ENCODE measurements at regions not wholly inside any gene's neighbourhood (a gene's known extent, or its start where the extent isn't known, plus 50 kb on each side); places are given as distances from the start of the nearest gene placed in this dataset.

DNA sequence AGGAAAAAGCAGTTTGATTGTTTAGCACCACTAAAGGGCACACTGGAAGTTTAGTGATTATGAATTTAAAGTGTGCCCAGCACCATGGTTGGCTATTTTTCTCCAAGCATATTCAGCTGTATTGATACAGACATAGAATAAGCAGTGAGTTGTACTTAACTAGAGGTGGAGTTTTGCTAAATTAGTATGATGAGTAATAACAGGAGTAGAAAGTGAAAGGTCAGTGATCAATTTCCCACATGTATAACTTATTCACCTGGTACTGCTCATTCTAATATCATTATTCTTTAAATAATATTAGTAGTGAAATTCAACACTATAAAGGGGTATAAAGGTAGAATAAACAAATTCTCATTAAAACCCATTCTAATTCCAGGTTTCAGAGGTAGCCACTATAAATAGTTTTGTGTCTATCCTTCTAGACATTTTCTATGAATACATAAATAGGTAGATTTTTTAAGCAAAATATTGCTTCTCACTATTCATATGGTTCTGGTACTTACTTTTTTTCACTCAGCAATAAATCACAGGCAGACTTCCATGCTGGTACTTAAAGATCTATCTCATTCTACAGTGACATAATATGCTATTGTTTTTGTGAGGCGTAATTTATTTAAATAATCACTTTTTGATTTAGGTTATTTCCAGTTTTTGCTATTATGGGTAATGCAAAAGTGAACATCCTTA lies 732.9 kb downstream of the VGLL3 start:
- no peak overlapping the region for H3K27ac ChIP-seq
- TF ChIP-seq ZFX (IDR thresholded peaks at IDR 0.05): no peak
- TF ChIP-seq, protein P1, sequence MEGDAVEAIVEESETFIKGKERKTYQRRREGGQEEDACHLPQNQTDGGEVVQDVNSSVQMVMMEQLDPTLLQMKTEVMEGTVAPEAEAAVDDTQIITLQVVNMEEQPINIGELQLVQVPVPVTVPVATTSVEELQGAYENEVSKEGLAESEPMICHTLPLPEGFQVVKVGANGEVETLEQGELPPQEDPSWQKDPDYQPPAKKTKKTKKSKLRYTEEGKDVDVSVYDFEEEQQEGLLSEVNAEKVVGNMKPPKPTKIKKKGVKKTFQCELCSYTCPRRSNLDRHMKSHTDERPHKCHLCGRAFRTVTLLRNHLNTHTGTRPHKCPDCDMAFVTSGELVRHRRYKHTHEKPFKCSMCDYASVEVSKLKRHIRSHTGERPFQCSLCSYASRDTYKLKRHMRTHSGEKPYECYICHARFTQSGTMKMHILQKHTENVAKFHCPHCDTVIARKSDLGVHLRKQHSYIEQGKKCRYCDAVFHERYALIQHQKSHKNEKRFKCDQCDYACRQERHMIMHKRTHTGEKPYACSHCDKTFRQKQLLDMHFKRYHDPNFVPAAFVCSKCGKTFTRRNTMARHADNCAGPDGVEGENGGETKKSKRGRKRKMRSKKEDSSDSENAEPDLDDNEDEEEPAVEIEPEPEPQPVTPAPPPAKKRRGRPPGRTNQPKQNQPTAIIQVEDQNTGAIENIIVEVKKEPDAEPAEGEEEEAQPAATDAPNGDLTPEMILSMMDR (conservative IDR thresholded peaks at IDR 0.05): no peak

- no peak for TF ChIP-seq ZFX (IDR thresholded peaks at IDR 0.05)
- TF ChIP-seq, protein P1 (conservative IDR thresholded peaks at IDR 0.05): no peak
Measured at GRCh38 chr3:86254480-86254879, 736.5 kb downstream of the VGLL3 start.

DNA sequence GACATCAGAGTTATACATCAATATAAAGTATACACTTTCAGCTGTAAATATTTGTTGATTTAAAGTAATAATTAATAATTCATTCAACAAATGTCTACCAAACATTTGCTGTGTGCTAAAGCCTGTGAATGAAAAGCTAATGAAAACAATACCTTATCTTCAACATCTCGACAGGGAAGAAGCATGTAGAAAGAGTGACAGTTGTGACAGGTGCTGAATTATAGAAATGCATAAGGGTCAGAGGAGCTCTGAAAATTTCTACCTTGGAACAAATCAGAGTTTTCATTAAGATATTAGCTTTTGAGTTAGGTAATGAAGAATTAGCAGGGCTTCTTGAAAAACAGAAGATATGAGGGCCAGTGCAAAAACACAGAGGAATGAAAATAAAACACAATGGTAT lies 739.2 kb downstream of the VGLL3 start:
- no peak overlapping the region for H3K27ac ChIP-seq
- TF ChIP-seq, protein P1 (conservative IDR thresholded peaks at IDR 0.05): no peak
- TF ChIP-seq ZFX (IDR thresholded peaks at IDR 0.05): no peak

More at GRCh38 chr3:86254480-86254879, 736.5 kb downstream of the VGLL3 start:
- no peak overlapping the region for H3K27ac ChIP-seq

DNA sequence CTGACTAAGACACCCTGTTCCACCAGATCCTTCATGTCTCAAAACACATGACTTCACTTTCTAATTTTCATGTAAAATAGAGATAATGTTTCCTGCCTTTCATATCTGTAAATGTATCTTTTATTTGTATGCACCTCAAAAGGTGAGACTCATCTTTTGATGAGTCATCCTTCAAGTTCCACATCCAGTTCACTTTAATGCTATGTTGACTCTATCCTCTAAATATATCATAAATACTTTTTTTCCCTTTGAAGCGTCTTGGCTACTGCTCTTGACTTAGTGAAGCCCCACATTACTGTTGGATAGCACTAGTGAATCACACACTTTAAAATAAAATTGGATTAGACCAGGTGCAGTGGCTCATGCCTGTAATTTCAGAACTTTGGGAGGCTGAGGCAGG lies 741.1 kb downstream of the VGLL3 start:
- TF ChIP-seq ZFX (IDR thresholded peaks at IDR 0.05): no peak
- TF ChIP-seq, protein P1 (conservative IDR thresholded peaks at IDR 0.05): no peak
- no peak overlapping the region for H3K27ac ChIP-seq

- TF ChIP-seq, protein P1 (conservative IDR thresholded peaks at IDR 0.05): peak; percentile 44
- TF ChIP-seq ZFX (IDR thresholded peaks at IDR 0.05): no peak
- no peak overlapping the region for H3K27ac ChIP-seq
Measured at GRCh38 chr3:86245360-86245759, 745.6 kb downstream of the VGLL3 start.

DNA sequence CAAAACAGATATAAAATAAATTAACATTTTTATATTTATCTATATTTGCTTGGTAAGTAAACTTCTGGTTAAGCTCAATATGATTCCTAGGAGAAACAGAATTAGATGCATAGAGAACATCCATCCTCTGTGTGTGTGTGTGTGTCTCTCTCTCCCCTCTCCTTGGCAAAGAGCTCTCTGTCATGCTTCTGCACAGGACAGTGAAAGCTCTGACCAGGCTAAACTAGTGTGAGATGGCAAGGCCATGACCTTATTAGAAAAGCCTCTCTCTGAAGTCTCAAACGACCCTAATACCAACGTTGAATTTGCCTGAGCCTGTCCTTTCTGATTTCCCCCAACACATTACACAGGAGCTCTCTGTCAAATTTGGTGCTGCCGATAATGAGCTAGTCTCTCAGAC lies 746.0 kb downstream of the VGLL3 start:
- TF ChIP-seq, protein P1 (conservative IDR thresholded peaks at IDR 0.05): no peak
- TF ChIP-seq ZFX (IDR thresholded peaks at IDR 0.05): no peak
- no peak overlapping the region for H3K27ac ChIP-seq

GRCh38 chr3:86239946-86240345 lies 751.0 kb downstream of the VGLL3 start:
- TF ChIP-seq, protein P1 (conservative IDR thresholded peaks at IDR 0.05): no peak
- no peak for TF ChIP-seq ZFX (IDR thresholded peaks at IDR 0.05)
- H3K27ac ChIP-seq: no peak overlapping the region
